Psoas muscle (tissue), 7 donors: ENCODE measurements at regions not wholly inside any gene's neighbourhood (a gene's known extent, or its start where the extent isn't known, plus 50 kb on each side); places are given as distances from the start of the nearest gene placed in this dataset.

Source experiments
- ATAC-seq, 4 donors: fragments of 200-7000 bp; cut with Tn5 transposase; one replicate each; pipeline ENCODE4 v1.9.1; 2020; ENCODE audit warnings: moderate library complexity in 3 of 4, mild to moderate bottlenecking in 2 of 4
- DNase-seq, 2 donors: peaks; one replicate each; pipeline ENCODE4 v3.0.0-alpha.2; 2020
- H3K27ac ChIP-seq: fragments of 200-600 bp; one replicate; pipeline ENCODE4 v1.8.0; 2022
- H3K27me3 ChIP-seq, 3 donors: fragments of 200-600 bp in 1 of 3; one replicate each; pipeline versions ENCODE4 v1.6.1 to v1.8.0; 2013 to 2022; ENCODE audit warnings: low read length in 2 of 3, mild to moderate bottlenecking in 2 of 3, moderate library complexity in 1 of 3; ENCODE audit not compliant: insufficient read depth in 3 of 3
- H3K36me3 ChIP-seq, 2 donors: fragments of 200-600 bp in 1 of 2; one replicate each; pipeline versions ENCODE4 v1.6.1 to v1.8.0; 2013 to 2022; ENCODE audit warnings: low read depth in 1 of 2, mild to moderate bottlenecking in 1 of 2, moderate library complexity in 1 of 2; ENCODE audit not compliant: insufficient read depth in 1 of 2
- H3K4me1 ChIP-seq: fragments of 200-600 bp; one replicate; pipeline ENCODE4 v1.8.0; 2022
- H3K4me3 ChIP-seq: fragments of 200-600 bp; one replicate; pipeline ENCODE4 v1.8.0; 2022; ENCODE audit warnings: mild to moderate bottlenecking
- H3K9me3 ChIP-seq: fragments of 200-600 bp; one replicate; pipeline ENCODE4 v1.8.0; 2022
- CTCF ChIP-seq: fragments of 200-600 bp; IDR thresholded peaks from one replicate; pipeline ENCODE4 v1.8.0; 2022; ENCODE audit warnings: antibody characterized with exemption
- WGBS, 3 donors: extraction: QIAGEN DNeasy Blood & Tissue Kit; methylation state at CpG; one replicate each; pipeline versions ENCODE4 v1.1.6 to v1.1.7; 2013; 5-methylcytosine and 5-hydroxymethylcytosine counted together
- intact Hi-C, 2 donors: fragments of 100-400 bp; cut with DNase I; formaldehyde crosslinking; loops; one replicate each; pipeline versions ENCODE4 v1.11.0 to v1.14.2; 2022
- donor health status: healthy with polysubstance abuse.
- donor health status: DM: no; HTN: no; CAD: no; lungs with moderate emphysema.
- donor health status: Bipolar disorder and iron deficiency.
- donor health status: healthy.
- donor health status: DM: yes; HTN: yes; CAD: no.
- donor health status: DM: no; HTN: no; CAD: no.
- donor health status: DM: yes; HTN: yes; CAD: no.

- Histone ChIP-seq H3K4me3 (no peak overlapping the region), H3K36me3 (no peaks in the 10 kb centered on the region), H3K4me1 (no peaks in the 10 kb centered on the region), H3K27ac (no peak overlapping the region), H3K27me3 (no peaks in the 10 kb centered on the region), H3K9me3 (no peaks in the 10 kb centered on the region)
- 14 to 38% (median 33%) methylated on average over 1 of the region's 1 CpG for WGBS, 3 donors
- ATAC-seq (no peak), DNase-seq (no peak)
- intact Hi-C loops: no loop called here
- TF ChIP-seq CTCF: no peak
These were observed 505.0 kb downstream of the BMP2 start for GRCh38 chr20:7272512-7272911.

- intact Hi-C loops: no loop called here
- no peak overlapping the region for H3K4me3 ChIP-seq
- H3K4me1 ChIP-seq: no peaks in the 10 kb centered on the region
- no peaks in the 10 kb centered on the region for H3K9me3 ChIP-seq
- H3K27ac ChIP-seq: no peak overlapping the region
- H3K36me3 ChIP-seq: no peaks in the 10 kb centered on the region
- no peaks in the 10 kb centered on the region for H3K27me3 ChIP-seq
- DNase-seq: no peak
- no peak for TF ChIP-seq CTCF
- ATAC-seq: no peak
These were observed 507.4 kb downstream of the BMP2 start for GRCh38 chr20:7274870-7275269.

- WGBS, 3 donors: 43 to 54% (median 47%) methylated on average over 3 of the region's 3 CpGs
- DNase-seq (no peak), ATAC-seq (no peak)
- intact Hi-C loops: no loop called here
- no peak for TF ChIP-seq CTCF
- H3K4me3 ChIP-seq: no peak overlapping the region
- no peaks in the 10 kb centered on the region for H3K4me1 ChIP-seq
- no peak overlapping the region for H3K27ac ChIP-seq
- no peaks in the 10 kb centered on the region for H3K27me3 ChIP-seq
- H3K9me3 ChIP-seq: no peaks in the 10 kb centered on the region
- H3K36me3 ChIP-seq: no peaks in the 10 kb centered on the region
These were observed 508.3 kb downstream of the BMP2 start for GRCh38 chr20:7275645-7276237.

- ATAC-seq (peak; percentile 57 to 84 (median 70)), DNase-seq (peak; percentile 62 to 75)
- peak; percentile 77 for TF ChIP-seq CTCF
- Histone ChIP-seq H3K4me1 (no peaks in the 10 kb centered on the region), H3K27me3 (no peaks in the 10 kb centered on the region), H3K36me3 (no peaks in the 10 kb centered on the region), H3K4me3 (no peak overlapping the region), H3K27ac (no peak overlapping the region), H3K9me3 (no peaks in the 10 kb centered on the region)
- intact Hi-C loops: loop anchor here (5.0 to 10.0 kb wide), 4 partner anchors 459 to 1141 kb away; partner anchors contain the start of gene BMP2 (in 1 of the 2)
- WGBS, 3 donors: 16 to 22% (median 18%) methylated on average over 9 of the region's 9 CpGs
These were observed 518.6 kb downstream of the BMP2 start for GRCh38 chr20:7285918-7286556.
